ENCODE measurements at regions not wholly inside any gene's neighbourhood (a gene's known extent, or its start where the extent isn't known, plus 50 kb on each side); places are given as distances from the start of the nearest gene placed in this dataset.
"Not testable (repeated sequence)": the region's sequence is repeated elsewhere in the genome, so short reads cannot be mapped to it uniquely, and the experiment has no call there.

DNA sequence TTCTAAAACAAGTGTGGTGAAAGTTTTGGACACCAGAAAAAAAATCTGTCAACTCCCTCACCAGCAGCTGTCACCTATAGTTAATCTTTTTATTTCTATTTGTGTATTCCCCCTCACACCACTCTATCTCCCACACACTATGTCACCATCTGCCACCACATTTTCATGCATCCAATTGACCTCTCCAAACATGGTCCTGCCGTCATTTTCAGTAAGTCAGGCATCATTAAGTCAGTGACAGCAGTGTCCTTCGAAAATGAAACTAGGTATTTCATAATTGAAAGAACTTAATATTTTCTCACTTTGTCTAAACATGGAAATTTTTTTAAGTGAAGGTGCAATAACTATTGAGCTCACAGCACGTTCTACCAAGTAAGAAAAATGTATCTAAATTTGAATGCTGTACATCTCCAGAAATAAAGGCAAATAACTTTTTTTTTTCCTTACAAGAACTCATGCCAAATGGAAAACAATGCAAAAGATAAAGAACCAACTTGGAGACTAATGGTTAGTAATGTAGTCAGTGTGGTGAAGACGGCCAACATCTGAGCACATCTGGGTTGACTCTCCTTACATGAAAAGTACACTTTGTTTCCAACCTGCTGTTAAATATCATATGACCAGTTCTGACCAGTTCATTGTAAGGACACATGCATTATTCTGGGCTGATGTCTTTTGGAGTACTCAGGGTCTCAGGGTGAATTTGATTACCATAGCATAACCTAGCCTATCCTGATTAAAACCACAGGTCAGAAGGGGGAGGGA is 623.3 kb upstream of the MANEA start:
- Histone ChIP-seq H3K27me3 (ENCODE audit: control insufficient read depth in 2 of 2, insufficient read depth in 2 of 2, low read length in 2 of 2) (no peaks in the 10 kb centered on the region), H3K27ac (ENCODE audit: low read depth, low read length) (no peak overlapping the region), H3K4me1 (ENCODE audit: control insufficient read depth in 2 of 2, insufficient read depth in 2 of 2, low read length in 2 of 2) (no peaks in the 10 kb centered on the region), H3K36me3 (ENCODE audit: control insufficient read depth in 2 of 3, insufficient read depth in 3 of 3, low read length in 3 of 3) (no peaks in the 10 kb centered on the region), H3K4me3 (ENCODE audit: low read length) (no peak overlapping the region), H3K9me3 (ENCODE audit: control insufficient read depth in 2 of 3, low read length in 3 of 3) (no peaks in the 10 kb centered on the region)
- ChIA-PET CTCF (interaction anchor here (0.6 kb wide), 1 partner anchor 13 kb away, joined by 4 read pairs; no protein-coding TSS in a partner anchor), POLR2A (no interaction called here)
- no peaks in the 10 kb centered on the region for H3K27me3 Mint-ChIP-seq
- ATAC-seq = no peak
- no peak overlapping the region for H3K27ac Mint-ChIP-seq
- peaks cover 0 to 8% (median 0%) of the 10 kb centered on the region in 11 donors for H3K9me3 Mint-ChIP-seq
- H3K4me3 Mint-ChIP-seq = no peak overlapping the region
- H3K4me1 Mint-ChIP-seq = no peaks in the 10 kb centered on the region
- DNase-seq = no peak
- H3K36me3 Mint-ChIP-seq = no peaks in the 10 kb centered on the region
- intact Hi-C loops (cut with micrococcal nuclease) = no loop called here

DNA sequence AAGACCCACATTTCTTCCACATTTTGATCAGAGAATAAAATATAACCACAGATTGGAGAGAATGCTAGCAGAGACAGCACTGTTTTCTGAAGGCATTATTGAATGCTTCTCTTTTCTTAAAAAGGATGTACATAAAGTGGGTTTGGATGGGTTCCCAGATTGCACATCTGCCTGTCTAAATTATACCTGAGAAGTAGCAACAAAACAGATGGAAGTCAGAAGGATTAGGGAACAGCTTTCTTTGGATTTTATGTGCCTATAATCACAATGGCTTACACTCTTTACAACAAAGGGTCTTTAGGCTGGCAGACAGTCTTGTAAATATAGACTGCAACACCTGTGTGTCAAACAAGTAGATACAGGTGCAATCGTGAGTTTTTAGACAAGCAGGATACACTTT is 622.2 kb upstream of the MANEA start:
- Mint-ChIP-seq H3K4me1 (no peaks in the 10 kb centered on the region), H3K27me3 (no peaks in the 10 kb centered on the region), H3K36me3 (no peaks in the 10 kb centered on the region), H3K4me3 (no peak overlapping the region), H3K9me3 (peaks cover 0 to 8% (median 0%) of the 10 kb centered on the region in 11 donors), H3K27ac (no peak overlapping the region)
- no peaks in the 10 kb centered on the region for H3K36me3 ChIP-seq (ENCODE audit: control insufficient read depth in 2 of 3, insufficient read depth in 3 of 3, low read length in 3 of 3)
- intact Hi-C loops (cut with micrococcal nuclease) = no loop called here
- ChIA-PET POLR2A (no interaction called here), CTCF (no interaction called here)
- DNase-seq (no peak), ATAC-seq (no peak)
- no peak overlapping the region for H3K4me3 ChIP-seq (ENCODE audit: low read length)
- H3K27me3 ChIP-seq (ENCODE audit: control insufficient read depth in 2 of 2, insufficient read depth in 2 of 2, low read length in 2 of 2) = no peaks in the 10 kb centered on the region
- H3K4me1 ChIP-seq (ENCODE audit: control insufficient read depth in 2 of 2, insufficient read depth in 2 of 2, low read length in 2 of 2) = no peaks in the 10 kb centered on the region
- no peak overlapping the region for H3K27ac ChIP-seq (ENCODE audit: low read depth, low read length)
- H3K9me3 ChIP-seq (ENCODE audit: control insufficient read depth in 2 of 3, low read length in 3 of 3) = no peaks in the 10 kb centered on the region

DNA sequence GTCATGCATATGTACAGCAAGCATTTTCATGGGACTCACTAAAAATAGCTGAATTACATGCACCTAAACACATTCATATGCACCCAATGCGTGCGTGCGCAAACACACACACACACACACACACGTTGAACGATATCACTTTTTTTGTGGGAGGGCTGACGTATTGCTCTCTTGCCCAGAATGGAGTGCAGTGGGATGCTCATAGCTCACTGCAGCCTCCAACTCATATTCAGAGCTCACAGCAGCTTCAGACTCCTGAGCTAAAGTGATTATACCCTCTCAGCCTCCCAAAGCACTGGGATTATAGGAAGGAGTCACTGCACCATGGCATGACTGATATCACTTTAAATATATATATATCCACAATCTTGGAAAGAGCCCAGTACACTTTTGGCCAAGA is 620.4 kb upstream of the MANEA start:
- no peaks in the 10 kb centered on the region for H3K4me1 Mint-ChIP-seq
- no peaks in the 10 kb centered on the region for H3K36me3 Mint-ChIP-seq
- Histone ChIP-seq H3K4me3 (ENCODE audit: low read length) (no peak overlapping the region), H3K27me3 (ENCODE audit: control insufficient read depth in 2 of 2, insufficient read depth in 2 of 2, low read length in 2 of 2) (no peaks in the 10 kb centered on the region), H3K9me3 (ENCODE audit: control insufficient read depth in 2 of 3, low read length in 3 of 3) (no peaks in the 10 kb centered on the region), H3K4me1 (ENCODE audit: control insufficient read depth in 2 of 2, insufficient read depth in 2 of 2, low read length in 2 of 2) (no peaks in the 10 kb centered on the region), H3K36me3 (ENCODE audit: control insufficient read depth in 2 of 3, insufficient read depth in 3 of 3, low read length in 3 of 3) (no peaks in the 10 kb centered on the region), H3K27ac (ENCODE audit: low read depth, low read length) (no peak overlapping the region)
- POLR2A ChIA-PET = no interaction called here
- no peak for ATAC-seq
- no peaks in the 10 kb centered on the region for H3K27me3 Mint-ChIP-seq
- CTCF ChIA-PET = no interaction called here
- no peak for DNase-seq
- intact Hi-C loops (cut with micrococcal nuclease) = no loop called here
- peaks cover 0 to 8% (median 0%) of the 10 kb centered on the region in 11 donors for H3K9me3 Mint-ChIP-seq
- no peak overlapping the region for H3K4me3 Mint-ChIP-seq
- no peak overlapping the region for H3K27ac Mint-ChIP-seq

DNA sequence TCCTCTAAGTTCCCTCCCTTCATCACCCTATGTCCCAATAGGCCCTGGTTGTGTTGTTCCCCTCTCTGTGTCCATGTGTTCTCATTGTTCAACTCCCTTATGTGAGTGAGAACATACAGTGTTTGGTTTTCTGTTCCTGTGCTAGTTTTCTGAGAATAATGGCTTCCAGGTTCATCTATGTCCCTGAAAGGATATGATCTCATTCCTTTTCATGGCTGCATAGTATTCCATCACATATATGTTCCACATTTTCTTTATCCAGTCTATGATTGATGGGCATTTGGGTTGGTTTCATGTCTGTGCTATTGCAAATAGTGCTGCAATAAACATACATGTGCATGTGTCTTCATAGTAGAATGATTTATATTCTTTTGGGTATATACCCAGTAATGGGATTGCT is 612.6 kb upstream of the MANEA start:
- H3K27ac Mint-ChIP-seq; H3K4me3 Mint-ChIP-seq; H3K4me1 ChIP-seq (ENCODE audit: control insufficient read depth in 2 of 2, insufficient read depth in 2 of 2, low read length in 2 of 2); H3K4me3 ChIP-seq (ENCODE audit: low read length); H3K27ac ChIP-seq (ENCODE audit: low read depth, low read length); POLR2A ChIA-PET; intact Hi-C loops (cut with micrococcal nuclease); CTCF ChIA-PET; ATAC-seq; H3K27me3 ChIP-seq (ENCODE audit: control insufficient read depth in 2 of 2, insufficient read depth in 2 of 2, low read length in 2 of 2); H3K9me3 ChIP-seq (ENCODE audit: control insufficient read depth in 2 of 3, low read length in 3 of 3); H3K36me3 Mint-ChIP-seq; H3K36me3 ChIP-seq (ENCODE audit: control insufficient read depth in 2 of 3, insufficient read depth in 3 of 3, low read length in 3 of 3); H3K27me3 Mint-ChIP-seq; H3K4me1 Mint-ChIP-seq; DNase-seq: not testable (repeated sequence)
- peaks cover 0 to 22% (median 5%) of the 10 kb centered on the region in 11 donors for H3K9me3 Mint-ChIP-seq

DNA sequence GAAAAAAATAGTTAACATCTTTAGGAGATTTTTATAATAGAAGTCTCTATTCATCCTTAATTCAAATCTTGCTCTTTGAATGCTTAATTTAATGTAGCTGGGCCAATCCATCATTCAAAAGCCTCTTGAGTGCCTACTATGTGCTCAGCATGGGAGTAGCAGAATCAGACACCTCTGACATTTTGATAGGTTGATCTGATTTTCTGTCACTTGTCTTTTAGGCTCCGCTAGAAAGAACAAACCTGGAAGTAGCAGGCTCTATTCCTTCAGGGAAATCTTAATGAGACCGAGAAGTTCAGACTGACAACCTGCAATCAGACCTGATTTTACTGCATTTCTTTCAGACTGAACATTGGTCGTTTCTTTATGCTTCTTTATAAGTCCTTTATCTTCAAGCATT is 588.6 kb upstream of the MANEA start:
- no peak for DNase-seq
- Mint-ChIP-seq H3K9me3 (peaks cover 0 to 8% (median 0%) of the 10 kb centered on the region in 11 donors), H3K27ac (no peak overlapping the region), H3K4me3 (no peak overlapping the region), H3K36me3 (no peaks in the 10 kb centered on the region), H3K4me1 (no peaks in the 10 kb centered on the region), H3K27me3 (no peaks in the 10 kb centered on the region)
- CTCF ChIA-PET = no interaction called here
- H3K4me1 ChIP-seq (ENCODE audit: control insufficient read depth in 2 of 2, insufficient read depth in 2 of 2, low read length in 2 of 2) = no peaks in the 10 kb centered on the region
- no peaks in the 10 kb centered on the region for H3K27me3 ChIP-seq (ENCODE audit: control insufficient read depth in 2 of 2, insufficient read depth in 2 of 2, low read length in 2 of 2)
- POLR2A ChIA-PET = no interaction called here
- ATAC-seq = no peak
- no peak overlapping the region for H3K4me3 ChIP-seq (ENCODE audit: low read length)
- intact Hi-C loops (cut with micrococcal nuclease) = no loop called here
- H3K9me3 ChIP-seq (ENCODE audit: control insufficient read depth in 2 of 3, low read length in 3 of 3) = no peaks in the 10 kb centered on the region
- H3K36me3 ChIP-seq (ENCODE audit: control insufficient read depth in 2 of 3, insufficient read depth in 3 of 3, low read length in 3 of 3) = no peaks in the 10 kb centered on the region
- H3K27ac ChIP-seq (ENCODE audit: low read depth, low read length) = no peak overlapping the region

DNA sequence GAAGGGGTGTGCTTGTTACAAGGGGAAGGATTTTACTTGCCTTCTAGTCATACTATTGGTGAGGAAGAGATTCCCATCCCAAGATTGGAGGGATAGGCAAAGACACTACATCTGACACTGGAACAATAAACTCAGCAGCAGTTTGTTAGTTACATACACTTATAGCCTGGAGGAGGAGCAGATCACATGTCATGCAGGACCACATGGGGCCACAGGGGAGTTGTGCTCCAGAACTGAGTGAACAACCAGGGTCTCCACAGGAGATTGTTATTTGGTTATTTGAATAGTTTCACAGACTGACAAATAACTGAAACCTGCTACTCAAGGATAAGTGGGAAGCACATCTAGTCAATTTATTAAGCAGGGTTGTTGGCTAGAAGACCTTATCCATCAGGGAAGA is 559.4 kb upstream of the MANEA start:
- H3K36me3 ChIP-seq (ENCODE audit: control insufficient read depth in 2 of 3, insufficient read depth in 3 of 3, low read length in 3 of 3) = no peaks in the 10 kb centered on the region
- ChIA-PET POLR2A (no interaction called here), CTCF (no interaction called here)
- H3K9me3 ChIP-seq (ENCODE audit: control insufficient read depth in 2 of 3, low read length in 3 of 3) = no peaks in the 10 kb centered on the region
- H3K4me3 ChIP-seq (ENCODE audit: low read length) = no peak overlapping the region
- Mint-ChIP-seq H3K9me3 (no peaks in the 10 kb centered on the region), H3K27ac (no peak overlapping the region), H3K36me3 (no peaks in the 10 kb centered on the region), H3K4me1 (no peaks in the 10 kb centered on the region), H3K4me3 (no peak overlapping the region), H3K27me3 (no peaks in the 10 kb centered on the region)
- no peaks in the 10 kb centered on the region for H3K4me1 ChIP-seq (ENCODE audit: control insufficient read depth in 2 of 2, insufficient read depth in 2 of 2, low read length in 2 of 2)
- DNase-seq (no peak), ATAC-seq (no peak)
- intact Hi-C loops (cut with micrococcal nuclease) = no loop called here
- H3K27me3 ChIP-seq (ENCODE audit: control insufficient read depth in 2 of 2, insufficient read depth in 2 of 2, low read length in 2 of 2) = no peaks in the 10 kb centered on the region
- no peak overlapping the region for H3K27ac ChIP-seq (ENCODE audit: low read depth, low read length)

All from naive thymus-derived CD4-positive, alpha-beta T cell (primary cell).